ENCODE measurements at regions not wholly inside any gene's neighbourhood (a gene's known extent, or its start where the extent isn't known, plus 50 kb on each side); places are given as distances from the start of the nearest gene placed in this dataset.

DNA sequence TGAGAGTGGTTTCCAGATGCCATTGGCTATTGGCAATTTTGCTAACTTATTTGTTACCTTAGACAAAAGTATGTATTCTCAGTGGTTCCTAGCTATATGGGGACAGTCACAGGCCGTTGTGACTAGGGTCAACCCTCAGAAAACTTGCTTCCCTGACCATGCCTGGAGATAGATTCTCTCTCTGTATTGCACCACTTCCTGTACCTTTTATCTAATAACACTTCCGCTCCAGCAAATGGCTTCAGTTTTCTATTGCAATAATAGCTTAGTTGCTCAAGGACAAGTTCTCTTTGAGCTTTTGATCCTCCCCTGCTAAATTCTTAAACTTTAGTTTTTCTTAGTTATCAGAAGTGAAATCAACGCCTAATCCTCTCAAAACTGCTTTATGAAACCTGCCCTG, 338.0 kb downstream of the RMST start:
- Histone ChIP-seq H3K36me3 (ENCODE audit: control insufficient read depth, low read length) (no peaks in the 10 kb centered on the region), H3K4me1 (ENCODE audit: control insufficient read depth, low read length) (no peaks in the 10 kb centered on the region), H3F3A (ENCODE audit: control insufficient read depth, insufficient read depth) (no peaks in the 10 kb centered on the region), H3K27ac (ENCODE audit: low read depth, low read length) (no peak overlapping the region), H3K9me2 (replicated peaks; ENCODE audit: control insufficient read depth, low read length) (no peaks in the 10 kb centered on the region), H3K4me3 (ENCODE audit: low read length) (no peak overlapping the region), H3K27me3 (ENCODE audit: control insufficient read depth, low read length) (no peaks in the 10 kb centered on the region), H3K4me2 (ENCODE audit: low read length) (no peak overlapping the region), H4K20me1 (ENCODE audit: control insufficient read depth, insufficient read depth, low read depth, low read length) (no peaks in the 10 kb centered on the region), H3K9me3 (ENCODE audit: control insufficient read depth, insufficient read depth, low read length) (no peaks in the 10 kb centered on the region), H3K79me2 (ENCODE audit: control insufficient read depth, low read length) (no peaks in the 10 kb centered on the region)
- TF ChIP-seq, protein P1, sequence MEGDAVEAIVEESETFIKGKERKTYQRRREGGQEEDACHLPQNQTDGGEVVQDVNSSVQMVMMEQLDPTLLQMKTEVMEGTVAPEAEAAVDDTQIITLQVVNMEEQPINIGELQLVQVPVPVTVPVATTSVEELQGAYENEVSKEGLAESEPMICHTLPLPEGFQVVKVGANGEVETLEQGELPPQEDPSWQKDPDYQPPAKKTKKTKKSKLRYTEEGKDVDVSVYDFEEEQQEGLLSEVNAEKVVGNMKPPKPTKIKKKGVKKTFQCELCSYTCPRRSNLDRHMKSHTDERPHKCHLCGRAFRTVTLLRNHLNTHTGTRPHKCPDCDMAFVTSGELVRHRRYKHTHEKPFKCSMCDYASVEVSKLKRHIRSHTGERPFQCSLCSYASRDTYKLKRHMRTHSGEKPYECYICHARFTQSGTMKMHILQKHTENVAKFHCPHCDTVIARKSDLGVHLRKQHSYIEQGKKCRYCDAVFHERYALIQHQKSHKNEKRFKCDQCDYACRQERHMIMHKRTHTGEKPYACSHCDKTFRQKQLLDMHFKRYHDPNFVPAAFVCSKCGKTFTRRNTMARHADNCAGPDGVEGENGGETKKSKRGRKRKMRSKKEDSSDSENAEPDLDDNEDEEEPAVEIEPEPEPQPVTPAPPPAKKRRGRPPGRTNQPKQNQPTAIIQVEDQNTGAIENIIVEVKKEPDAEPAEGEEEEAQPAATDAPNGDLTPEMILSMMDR (IDR thresholded peaks at IDR 0.05; ENCODE audit: low read depth, low read length, poor library complexity, severe bottlenecking): no peak
- no peak for TF ChIP-seq EZH2phosphoT487 (IDR thresholded peaks at IDR 0.05; ENCODE audit: borderline replicate concordance, low read length)

DNA sequence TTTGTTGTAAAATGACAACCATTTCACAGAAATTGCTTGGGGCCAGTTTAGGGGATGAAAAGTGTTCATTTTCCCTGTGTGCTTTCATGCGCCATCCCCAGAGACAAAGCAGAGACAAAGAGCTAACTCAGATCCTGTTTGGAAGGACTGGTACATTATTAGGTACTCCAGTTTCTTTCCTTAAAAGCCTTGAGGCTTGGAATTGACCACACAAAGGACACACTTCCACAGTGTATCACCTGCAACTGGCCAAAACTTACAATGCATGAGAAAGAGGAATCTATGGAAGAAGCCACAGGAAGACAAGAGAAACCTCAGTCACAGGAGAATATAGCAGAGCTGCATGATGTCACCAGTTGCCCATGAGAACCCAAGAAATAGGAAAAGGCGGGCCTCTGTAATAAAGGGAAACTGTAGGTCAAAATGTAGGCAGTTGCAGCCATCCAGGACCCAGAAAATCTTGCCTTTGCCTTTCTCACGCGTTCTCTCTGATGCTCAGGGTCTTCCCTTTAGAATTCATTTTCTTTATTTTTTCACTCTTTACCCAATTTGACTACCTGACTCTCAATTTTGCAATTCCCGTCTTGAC, 339.0 kb downstream of the RMST start:
- TF ChIP-seq EZH2phosphoT487 (IDR thresholded peaks at IDR 0.05; ENCODE audit: borderline replicate concordance, low read length): no peak
- TF ChIP-seq, protein P1 (IDR thresholded peaks at IDR 0.05; ENCODE audit: low read depth, low read length, poor library complexity, severe bottlenecking): no peak
- no peak overlapping the region for H3K27ac ChIP-seq (ENCODE audit: low read depth, low read length)
- no peak overlapping the region for H3K4me3 ChIP-seq (ENCODE audit: low read length)
- H3K36me3 ChIP-seq (ENCODE audit: control insufficient read depth, low read length): no peaks in the 10 kb centered on the region
- no peaks in the 10 kb centered on the region for H3K9me3 ChIP-seq (ENCODE audit: control insufficient read depth, insufficient read depth, low read length)
- H4K20me1 ChIP-seq (ENCODE audit: control insufficient read depth, insufficient read depth, low read depth, low read length): no peaks in the 10 kb centered on the region
- H3K27me3 ChIP-seq (ENCODE audit: control insufficient read depth, low read length): no peaks in the 10 kb centered on the region
- H3K9me2 ChIP-seq (replicated peaks; ENCODE audit: control insufficient read depth, low read length): no peaks in the 10 kb centered on the region
- H3F3A ChIP-seq (ENCODE audit: control insufficient read depth, insufficient read depth): no peaks in the 10 kb centered on the region
- H3K4me1 ChIP-seq (ENCODE audit: control insufficient read depth, low read length): no peaks in the 10 kb centered on the region
- H3K4me2 ChIP-seq (ENCODE audit: low read length): no peak overlapping the region
- H3K79me2 ChIP-seq (ENCODE audit: control insufficient read depth, low read length): no peaks in the 10 kb centered on the region

DNA sequence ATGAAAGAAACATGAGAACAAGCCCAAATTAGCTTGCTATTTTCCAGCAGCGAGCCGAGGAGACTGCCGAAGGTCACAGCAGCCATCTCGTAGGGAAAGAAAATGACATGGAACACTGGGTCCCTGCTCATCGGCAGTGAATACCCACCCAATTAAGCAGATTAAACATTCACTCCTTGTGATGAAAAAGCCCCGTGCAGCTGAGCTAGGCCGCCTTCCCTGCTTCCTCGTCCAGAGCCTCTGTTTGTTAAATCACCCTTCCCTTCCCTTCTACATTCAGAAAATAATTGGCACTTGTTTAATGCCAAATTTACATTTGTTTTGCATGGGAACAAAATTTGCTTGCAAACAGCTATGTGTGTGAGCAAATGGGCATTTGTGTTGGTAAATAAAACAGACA, 342.5 kb downstream of the RMST start:
- no peak overlapping the region for H3K4me3 ChIP-seq (ENCODE audit: low read length)
- H3K9me3 ChIP-seq (ENCODE audit: control insufficient read depth, insufficient read depth, low read length): no peaks in the 10 kb centered on the region
- no peaks in the 10 kb centered on the region for H3K4me1 ChIP-seq (ENCODE audit: control insufficient read depth, low read length)
- H3K27ac ChIP-seq (ENCODE audit: low read depth, low read length): no peak overlapping the region
- no peak overlapping the region for H3K4me2 ChIP-seq (ENCODE audit: low read length)
- no peaks in the 10 kb centered on the region for H3K27me3 ChIP-seq (ENCODE audit: control insufficient read depth, low read length)
- no peak for TF ChIP-seq EZH2phosphoT487 (IDR thresholded peaks at IDR 0.05; ENCODE audit: borderline replicate concordance, low read length)
- TF ChIP-seq, protein P1 (IDR thresholded peaks at IDR 0.05; ENCODE audit: low read depth, low read length, poor library complexity, severe bottlenecking): no peak
- no peaks in the 10 kb centered on the region for H3F3A ChIP-seq (ENCODE audit: control insufficient read depth, insufficient read depth)
- H3K36me3 ChIP-seq (ENCODE audit: control insufficient read depth, low read length): no peaks in the 10 kb centered on the region
- H4K20me1 ChIP-seq (ENCODE audit: control insufficient read depth, insufficient read depth, low read depth, low read length): no peaks in the 10 kb centered on the region
- no peaks in the 10 kb centered on the region for H3K79me2 ChIP-seq (ENCODE audit: control insufficient read depth, low read length)
- H3K9me2 ChIP-seq (replicated peaks; ENCODE audit: control insufficient read depth, low read length): no peaks in the 10 kb centered on the region

Data from DOHH2 (cell line).